HFFc6 (cell line): ENCODE measurements at regions not wholly inside any gene's neighbourhood (a gene's known extent, or its start where the extent isn't known, plus 50 kb on each side); places are given as distances from the start of the nearest gene placed in this dataset.

Experiments
- DNase-seq: peaks from one replicate; pipeline ENCODE4 v3.0.0-alpha.2; 2018
- H3K27ac Mint-ChIP-seq: 2 replicates; pipeline ENCODE4 v1.8.0; 2020; ENCODE audit warnings: mild to moderate bottlenecking, mixed read lengths
- H3K27me3 Mint-ChIP-seq: 2 replicates; pipeline ENCODE4 v1.8.0; 2021; ENCODE audit warnings: mild to moderate bottlenecking, moderate library complexity, mixed read lengths; ENCODE audit not compliant: insufficient read depth
- H3K36me3 Mint-ChIP-seq: 2 replicates; pipeline ENCODE4 v1.8.0; 2021; ENCODE audit warnings: low read depth, mixed read lengths
- H3K4me1 Mint-ChIP-seq: 2 replicates; pipeline ENCODE4 v1.8.0; 2020; ENCODE audit warnings: low read depth, mixed read lengths
- H3K4me3 Mint-ChIP-seq: 2 replicates; pipeline ENCODE4 v1.8.0; 2020; ENCODE audit warnings: mild to moderate bottlenecking, moderate library complexity, mixed read lengths
- H3K9me3 Mint-ChIP-seq: 2 replicates; pipeline ENCODE4 v1.8.0; 2020; ENCODE audit warnings: mild to moderate bottlenecking, mixed read lengths
- CTCF ChIP-seq: fragments of 200-600 bp; sonication (generic); IDR thresholded peaks from 2 replicates; pipeline ENCODE4 v1.5.0; 2021; ENCODE audit warnings: antibody characterized with exemption, mild to moderate bottlenecking

GRCh38 chr5:169531631-169532030 is 51.9 kb upstream of the SPDL1 start:
- no peak for DNase-seq
- no peak for TF ChIP-seq CTCF
- H3K4me3 Mint-ChIP-seq: no peak overlapping the region
- H3K4me1 Mint-ChIP-seq: no peaks in the 10 kb centered on the region
- H3K27me3 Mint-ChIP-seq: peaks cover 13% of the 10 kb centered on the region; the same call in 1 of the 2 replicates
- no peaks in the 10 kb centered on the region for H3K36me3 Mint-ChIP-seq
- no peaks in the 10 kb centered on the region for H3K9me3 Mint-ChIP-seq
- H3K27ac Mint-ChIP-seq: no peak overlapping the region

GRCh38 chr5:169527863-169528262 is 55.7 kb upstream of the SPDL1 start:
- no peaks in the 10 kb centered on the region for H3K9me3 Mint-ChIP-seq
- H3K36me3 Mint-ChIP-seq: no peaks in the 10 kb centered on the region
- no peak for TF ChIP-seq CTCF
- H3K4me1 Mint-ChIP-seq: no peaks in the 10 kb centered on the region
- no peak overlapping the region for H3K27ac Mint-ChIP-seq
- DNase-seq: no peak
- H3K4me3 Mint-ChIP-seq: no peak overlapping the region
- H3K27me3 Mint-ChIP-seq: peaks cover 18% of the 10 kb centered on the region; the same call in 1 of the 2 replicates

- TF ChIP-seq CTCF: no peak
- peaks cover 18% of the 10 kb centered on the region; the same call in 1 of the 2 replicates for H3K27me3 Mint-ChIP-seq
These were observed 56.5 kb upstream of the SPDL1 start for GRCh38 chr5:169527066-169527465.

GRCh38 chr5:169522851-169523250 is 60.7 kb upstream of the SPDL1 start:
- Mint-ChIP-seq H3K9me3 (peaks cover 4% of the 10 kb centered on the region; the same call in 1 of the 2 replicates), H3K27ac (no peak overlapping the region), H3K4me1 (no peaks in the 10 kb centered on the region), H3K27me3 (peaks cover 12% of the 10 kb centered on the region; the same call in 1 of the 2 replicates), H3K36me3 (no peaks in the 10 kb centered on the region), H3K4me3 (no peak overlapping the region)
- no peak for TF ChIP-seq CTCF
- no peak for DNase-seq

More at GRCh38 chr5:169527066-169527465, 56.5 kb upstream of the SPDL1 start:
- Mint-ChIP-seq H3K4me3 (no peak overlapping the region), H3K27ac (no peak overlapping the region), H3K9me3 (no peaks in the 10 kb centered on the region), H3K36me3 (no peaks in the 10 kb centered on the region), H3K4me1 (no peaks in the 10 kb centered on the region)
- no peak for DNase-seq

GRCh38 chr5:169521366-169521983 is 62.1 kb upstream of the SPDL1 start:
- H3K4me3 Mint-ChIP-seq: no peak overlapping the region

More at GRCh38 chr5:169521366-169521983, 62.1 kb upstream of the SPDL1 start:
- peaks cover 10% of the 10 kb centered on the region; the same call in 1 of the 2 replicates for H3K9me3 Mint-ChIP-seq
- TF ChIP-seq CTCF: no peak
- H3K36me3 Mint-ChIP-seq: no peaks in the 10 kb centered on the region
- DNase-seq: no peak
- H3K4me1 Mint-ChIP-seq: no peaks in the 10 kb centered on the region
- H3K27ac Mint-ChIP-seq: no peak overlapping the region
- H3K27me3 Mint-ChIP-seq: peaks cover 5% of the 10 kb centered on the region; the same call in 1 of the 2 replicates
